Coronary artery (tissue), 2 donors: ENCODE measurements at regions not wholly inside any gene's neighbourhood (a gene's known extent, or its start where the extent isn't known, plus 50 kb on each side); places are given as distances from the start of the nearest gene placed in this dataset.

ENCODE experiments used
- DNase-seq: peaks from one replicate; pipeline ENCODE4 v3.0.0-alpha.2; 2017; ENCODE audit warnings: low spot score
- H3K27ac ChIP-seq, 2 donors: fragments of 200-600 bp; sonication (generic); one replicate each; pipeline ENCODE4 v1.5.1; 2016 to 2019
- H3K4me3 ChIP-seq: fragments of 200-600 bp; sonication (generic); 2 replicates; pipeline ENCODE4 v1.5.1; 2016; ENCODE audit warnings: mild to moderate bottlenecking, moderate library complexity
- CTCF ChIP-seq: fragments of 200-600 bp; sonication (generic); IDR thresholded peaks from one replicate; pipeline ENCODE4 v1.5.1; 2019; ENCODE audit warnings: antibody characterized with exemption

- TF ChIP-seq CTCF: peak; percentile 15
- Histone ChIP-seq H3K4me3 (peak overlapping the region; percentile 38), H3K27ac (peak overlapping the region; percentile 64 to 90)
- DNase-seq: peak; percentile 90
Measured at GRCh38 chr17:83195330-83196023, 116.1 kb downstream of the METRNL start.

GRCh38 chr17:83196024-83196365 is 116.6 kb downstream of the METRNL start:
- Histone ChIP-seq H3K27ac (peak overlapping the region; percentile 64 to 90), H3K4me3 (peak overlapping the region; percentile 38)
- no peak for TF ChIP-seq CTCF
- DNase-seq: no peak

- H3K4me3 ChIP-seq: no peak overlapping the region
- peak overlapping the region; percentile 64 to 90 for H3K27ac ChIP-seq
- no peak for TF ChIP-seq CTCF
- no peak for DNase-seq
Measured at GRCh38 chr17:83196366-83196765, 117.0 kb downstream of the METRNL start.

GRCh38 chr17:83196973-83197880 is 117.8 kb downstream of the METRNL start:
- no peak for TF ChIP-seq CTCF
- Histone ChIP-seq H3K4me3 (no peak overlapping the region), H3K27ac (peak overlapping the region in 1 of 2 donors; percentile 90)
- no peak for DNase-seq

- DNase-seq: no peak
- TF ChIP-seq CTCF: no peak
- H3K27ac ChIP-seq: peak overlapping the region; percentile 24 to 80
- H3K4me3 ChIP-seq: peak overlapping the region; percentile 6
Measured at GRCh38 chr17:83198366-83199341, 119.2 kb downstream of the METRNL start.

GRCh38 chr17:83199500-83200201 is 120.2 kb downstream of the METRNL start:
- Histone ChIP-seq H3K27ac (peak overlapping the region; percentile 66 to 94), H3K4me3 (peak overlapping the region; percentile 6)
- no peak for TF ChIP-seq CTCF
- DNase-seq: no peak
